ENCODE measurements at regions not wholly inside any gene's neighbourhood (a gene's known extent, or its start where the extent isn't known, plus 50 kb on each side); places are given as distances from the start of the nearest gene placed in this dataset.

- WGBS (ENCODE audit: insufficient coverage, insufficient replicate concordance, low lambda C conversion rate, missing lambda C conversion rate), result 29% methylated on average over 15 of the region's 15 CpGs
- Histone ChIP-seq H3K27ac (ENCODE audit: control insufficient read depth, insufficient read depth) (no peak overlapping the region), H3K9ac (ENCODE audit: control insufficient read depth, insufficient read depth, low read length) (no peak overlapping the region), H3K27me3 (replicated peaks in 1 of 2; ENCODE audit: control insufficient read depth in 2 of 2, insufficient read depth in 2 of 2, low read length in 1 of 2) (no peaks in the 10 kb centered on the region; a peak in 1 of 4 replicates), H3K4me2 (ENCODE audit: control insufficient read depth, insufficient read depth) (no peak overlapping the region), H3K36me3 (ENCODE audit: control insufficient read depth in 2 of 2, insufficient read depth in 2 of 2, low read length in 1 of 2) (no peaks in the 10 kb centered on the region), H3K9me3 (replicated peaks; ENCODE audit: control insufficient read depth, insufficient read depth, low read length) (no peaks in the 10 kb centered on the region), H2AFZ (ENCODE audit: control insufficient read depth, low read depth, low read length) (no peak overlapping the region), H3K4me1 (ENCODE audit: control insufficient read depth, insufficient read depth, low read length) (no peaks in the 10 kb centered on the region), H4K20me1 (ENCODE audit: control insufficient read depth, insufficient read depth) (no peaks in the 10 kb centered on the region), H3K4me3 (no peak overlapping the region), H3K79me2 (ENCODE audit: control insufficient read depth, insufficient read depth, low read length) (no peaks in the 10 kb centered on the region)
- no TSS peak for BruUV-seq (replicated peaks)
- POLR2A ChIA-PET, result no interaction called here
- DNase-seq (ENCODE audit: low read depth, low spot score), result peak; percentile 8
- RAD21 ChIA-PET (ENCODE audit: unreplicated experiment), result interaction anchor here (0.8 to 1.7 kb wide), 3 partner anchors 19 to 629 kb away, joined by 3 to 13 read pairs (median 6); no protein-coding TSS in a partner anchor
- in situ Hi-C loops (cut with MboI) (loop anchor here (5.0 kb wide), 1 partner anchor 625 kb away; no protein-coding TSS in a partner anchor), intact Hi-C loops (cut with micrococcal nuclease; ENCODE audit: unreplicated experiment) (loop anchor here (2.0 kb wide), 1 partner anchor 479 kb away; no protein-coding TSS in a partner anchor)
- peak; percentile 80 for FAIRE-seq
- ATAC-seq, result peak; percentile 70
- SMC1A ChIA-PET (ENCODE audit: uncharacterized antibody, unreplicated experiment), result interaction anchor here (0.7 to 2.2 kb wide), 9 partner anchors 10 to 630 kb away, joined by 3 to 16 read pairs (median 3); no protein-coding TSS in a partner anchor
- TF ChIP-seq SMC3 (IDR thresholded peaks at IDR 0.05; ENCODE audit: borderline replicate concordance, low read length) (peak; percentile 51; the same call in 1 of the 2 replicates), ZZZ3 (IDR thresholded peaks at IDR 0.05; ENCODE audit: control insufficient read depth, insufficient read length, low read depth) (no peak), RAD21 (IDR thresholded peaks at IDR 0.05; ENCODE audit: insufficient read depth, low read depth, low read length) (peak; percentile 74), CTCF (IDR thresholded peaks at IDR 0.05 in 2 of 3, conservative IDR thresholded peaks at IDR 0.05 in 1 of 3; ENCODE audit: control insufficient read depth in 2 of 3, extremely low read depth in 1 of 3, insufficient read depth in 1 of 3, low read depth in 3 of 3, low read length in 3 of 3) (peak; percentile 80 to 84 (median 80)), FOS (IDR thresholded peaks at IDR 0.05; ENCODE audit: borderline replicate concordance, extremely low read depth, insufficient read length) (no peak), STAT1 (conservative IDR thresholded peaks at IDR 0.05) (no peak)
- CTCF ChIA-PET, result interaction anchor here (0.5 to 5.9 kb wide), 19 partner anchors 7 to 1142 kb away, joined by 3 to 97 read pairs (median 4); no protein-coding TSS in a partner anchor
Observed at GRCh38 chr20:16801919-16802651, 53.9 kb downstream of the OTOR start.
